ENCODE measurements at regions not wholly inside any gene's neighbourhood (a gene's known extent, or its start where the extent isn't known, plus 50 kb on each side); places are given as distances from the start of the nearest gene placed in this dataset.
A peak's percentile ranks its signal among the peaks of the same experiment; 100 is the strongest.
"Not testable (repeated sequence)": the region's sequence is repeated elsewhere in the genome, so short reads cannot be mapped to it uniquely, and the experiment has no call there.

DNA sequence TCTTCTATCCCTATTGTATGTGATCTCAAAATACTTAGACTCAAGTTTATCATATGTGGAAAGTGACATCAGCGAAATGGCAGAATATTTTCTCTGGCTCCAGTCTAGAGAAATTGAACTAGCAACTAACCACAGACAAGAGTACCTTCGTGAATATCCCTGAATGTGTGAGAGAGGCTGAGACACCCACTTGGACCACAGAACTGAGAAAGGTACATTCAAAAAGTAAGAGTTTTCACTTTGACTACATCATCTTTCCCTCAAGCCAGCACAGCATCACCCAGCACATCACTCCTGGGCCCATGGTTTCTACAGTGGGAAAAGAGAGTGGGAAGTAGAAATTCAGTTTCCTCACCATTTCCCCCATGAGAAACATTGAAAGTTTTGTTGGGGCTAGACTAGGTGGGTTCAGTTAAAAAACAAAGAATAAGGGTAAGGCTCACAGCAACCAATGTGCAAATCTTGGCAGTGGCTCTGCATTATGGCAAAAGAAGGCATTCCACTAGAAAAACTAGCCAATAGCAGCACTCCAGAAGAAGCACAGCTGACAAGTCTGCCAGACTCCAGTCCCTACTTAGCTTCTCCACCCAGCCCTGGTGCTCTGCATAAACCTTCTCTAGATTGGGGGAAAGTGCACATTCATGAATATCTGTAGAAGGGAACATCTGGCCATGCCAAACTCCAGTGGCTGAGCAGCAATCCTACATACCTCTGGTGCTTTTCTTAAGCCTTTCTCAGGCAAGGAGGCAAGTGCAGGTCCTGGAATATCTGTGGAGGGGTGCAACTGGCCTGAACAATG lies 225.6 kb upstream of the VLDLR start:
- Histone ChIP-seq H3K27ac (ENCODE audit: extremely low read depth, low read depth, low read length) (no peak overlapping the region), H3K4me1 (ENCODE audit: control insufficient read depth, insufficient read depth, low read length) (no peaks in the 10 kb centered on the region), H3K36me3 (ENCODE audit: control insufficient read depth in 2 of 2, insufficient read depth in 1 of 2, low read length in 2 of 2) (no peaks in the 10 kb centered on the region), H3K9me3 (ENCODE audit: control insufficient read depth, insufficient read depth, low read depth, low read length) (no peaks in the 10 kb centered on the region), H3K4me3 (ENCODE audit: low read depth, low read length) (no peak overlapping the region)
- ChIA-PET CTCF (no interaction called here), POLR2A (no interaction called here)
- no peak for TF ChIP-seq ZNF76 (tag by site-specific recombination; IDR thresholded peaks at IDR 0.05; ENCODE audit: borderline replicate concordance, low read depth)
- TF ChIP-seq, protein P1, sequence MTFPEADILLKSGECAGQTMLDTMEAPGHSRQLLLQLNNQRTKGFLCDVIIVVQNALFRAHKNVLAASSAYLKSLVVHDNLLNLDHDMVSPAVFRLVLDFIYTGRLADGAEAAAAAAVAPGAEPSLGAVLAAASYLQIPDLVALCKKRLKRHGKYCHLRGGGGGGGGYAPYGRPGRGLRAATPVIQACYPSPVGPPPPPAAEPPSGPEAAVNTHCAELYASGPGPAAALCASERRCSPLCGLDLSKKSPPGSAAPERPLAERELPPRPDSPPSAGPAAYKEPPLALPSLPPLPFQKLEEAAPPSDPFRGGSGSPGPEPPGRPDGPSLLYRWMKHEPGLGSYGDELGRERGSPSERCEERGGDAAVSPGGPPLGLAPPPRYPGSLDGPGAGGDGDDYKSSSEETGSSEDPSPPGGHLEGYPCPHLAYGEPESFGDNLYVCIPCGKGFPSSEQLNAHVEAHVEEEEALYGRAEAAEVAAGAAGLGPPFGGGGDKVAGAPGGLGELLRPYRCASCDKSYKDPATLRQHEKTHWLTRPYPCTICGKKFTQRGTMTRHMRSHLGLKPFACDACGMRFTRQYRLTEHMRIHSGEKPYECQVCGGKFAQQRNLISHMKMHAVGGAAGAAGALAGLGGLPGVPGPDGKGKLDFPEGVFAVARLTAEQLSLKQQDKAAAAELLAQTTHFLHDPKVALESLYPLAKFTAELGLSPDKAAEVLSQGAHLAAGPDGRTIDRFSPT (tag by site-specific recombination; IDR thresholded peaks at IDR 0.05) = no peak
- no peak for TF ChIP-seq ZNF302 (tag by site-specific recombination; IDR thresholded peaks at IDR 0.05; ENCODE audit: low read depth)
- TF ChIP-seq, protein P2, sequence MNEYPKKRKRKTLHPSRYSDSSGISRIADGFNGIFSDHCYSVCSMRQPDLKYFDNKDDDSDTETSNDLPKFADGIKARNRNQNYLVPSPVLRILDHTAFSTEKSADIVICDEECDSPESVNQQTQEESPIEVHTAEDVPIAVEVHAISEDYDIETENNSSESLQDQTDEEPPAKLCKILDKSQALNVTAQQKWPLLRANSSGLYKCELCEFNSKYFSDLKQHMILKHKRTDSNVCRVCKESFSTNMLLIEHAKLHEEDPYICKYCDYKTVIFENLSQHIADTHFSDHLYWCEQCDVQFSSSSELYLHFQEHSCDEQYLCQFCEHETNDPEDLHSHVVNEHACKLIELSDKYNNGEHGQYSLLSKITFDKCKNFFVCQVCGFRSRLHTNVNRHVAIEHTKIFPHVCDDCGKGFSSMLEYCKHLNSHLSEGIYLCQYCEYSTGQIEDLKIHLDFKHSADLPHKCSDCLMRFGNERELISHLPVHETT (tag by site-specific recombination; IDR thresholded peaks at IDR 0.05) = no peak

DNA sequence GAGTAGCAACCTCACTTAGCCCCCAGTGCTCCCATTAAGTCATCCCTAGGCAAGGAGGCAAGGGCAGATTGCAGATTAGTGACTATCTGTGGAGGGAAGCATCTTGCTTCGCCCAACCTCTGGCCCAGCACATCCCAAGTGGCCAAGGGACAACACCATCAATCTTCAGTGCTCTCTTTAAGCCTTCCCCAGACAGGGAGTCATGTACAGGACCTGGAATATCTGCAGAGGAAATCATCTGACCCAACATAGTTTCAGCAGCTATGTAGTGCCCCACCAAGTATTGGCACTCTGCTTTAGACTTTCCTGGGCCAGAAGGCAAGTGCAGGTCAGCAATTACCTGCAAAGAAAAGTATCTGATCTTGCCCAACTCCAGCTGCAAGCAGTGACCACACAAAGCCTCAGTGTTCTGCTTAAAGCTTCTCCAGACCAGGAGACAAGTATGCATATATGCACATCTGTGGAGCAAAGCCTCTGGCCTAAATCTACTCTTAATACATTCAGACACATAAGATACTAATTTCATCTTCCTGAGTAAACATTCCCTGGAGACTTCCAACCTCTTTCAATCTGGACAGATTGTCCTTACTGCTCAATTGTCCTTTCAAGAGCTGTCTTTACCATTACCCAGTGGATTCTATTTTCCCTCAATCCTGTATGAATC lies 224.8 kb upstream of the VLDLR start:
- H3K4me3 ChIP-seq (ENCODE audit: low read depth, low read length) = no peak overlapping the region
- no peaks in the 10 kb centered on the region for H3K4me1 ChIP-seq (ENCODE audit: control insufficient read depth, insufficient read depth, low read length)
- CTCF ChIA-PET = interaction anchor here (1.0 kb wide), 1 partner anchor 309 kb away, joined by 3 read pairs; no protein-coding TSS in a partner anchor
- POLR2A ChIA-PET = no interaction called here
- TF ChIP-seq, protein P3, sequence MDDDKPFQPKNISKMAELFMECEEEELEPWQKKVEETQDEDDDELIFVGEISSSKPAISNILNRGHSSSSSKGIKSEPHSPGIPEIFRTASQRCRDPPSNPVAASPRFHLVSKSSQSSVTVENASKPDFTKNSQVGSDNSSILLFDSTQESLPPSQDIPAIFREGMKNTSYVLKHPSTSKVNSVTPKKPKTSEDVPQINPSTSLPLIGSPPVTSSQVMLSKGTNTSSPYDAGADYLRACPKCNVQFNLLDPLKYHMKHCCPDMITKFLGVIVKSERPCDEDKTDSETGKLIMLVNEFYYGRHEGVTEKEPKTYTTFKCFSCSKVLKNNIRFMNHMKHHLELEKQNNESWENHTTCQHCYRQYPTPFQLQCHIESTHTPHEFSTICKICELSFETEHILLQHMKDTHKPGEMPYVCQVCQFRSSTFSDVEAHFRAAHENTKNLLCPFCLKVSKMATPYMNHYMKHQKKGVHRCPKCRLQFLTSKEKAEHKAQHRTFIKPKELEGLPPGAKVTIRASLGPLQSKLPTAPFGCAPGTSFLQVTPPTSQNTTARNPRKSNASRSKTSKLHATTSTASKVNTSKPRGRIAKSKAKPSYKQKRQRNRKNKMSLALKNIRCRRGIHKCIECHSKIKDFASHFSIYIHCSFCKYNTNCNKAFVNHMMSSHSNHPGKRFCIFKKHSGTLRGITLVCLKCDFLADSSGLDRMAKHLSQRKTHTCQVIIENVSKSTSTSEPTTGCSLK (tag by site-specific recombination; IDR thresholded peaks at IDR 0.05) = no peak
- TF ChIP-seq ZNF274 (IDR thresholded peaks at IDR 0.05; ENCODE audit: low read length) (no peak), ZNF274 (tag by site-specific recombination; IDR thresholded peaks at IDR 0.05; ENCODE audit: borderline replicate concordance) (no peak), ZNF48 (tag by site-specific recombination; IDR thresholded peaks at IDR 0.05) (no peak)
- H3K27ac ChIP-seq (ENCODE audit: extremely low read depth, low read depth, low read length) = no peak overlapping the region
- H3K9me3 ChIP-seq (ENCODE audit: control insufficient read depth, insufficient read depth, low read depth, low read length) = no peaks in the 10 kb centered on the region
- H3K36me3 ChIP-seq (ENCODE audit: control insufficient read depth in 2 of 2, insufficient read depth in 1 of 2, low read length in 2 of 2) = no peaks in the 10 kb centered on the region

- H3K4me1 ChIP-seq (ENCODE audit: control insufficient read depth, insufficient read depth, low read length); H3K36me3 ChIP-seq (ENCODE audit: control insufficient read depth in 2 of 2, insufficient read depth in 1 of 2, low read length in 2 of 2); CTCF ChIA-PET; H3K27ac ChIP-seq (ENCODE audit: extremely low read depth, low read depth, low read length); POLR2A ChIA-PET; H3K4me3 ChIP-seq (ENCODE audit: low read depth, low read length); H3K9me3 ChIP-seq (ENCODE audit: control insufficient read depth, insufficient read depth, low read depth, low read length): not testable (repeated sequence)
- peak; percentile 64 for TF ChIP-seq ZNF146 (tag by site-specific recombination; IDR thresholded peaks at IDR 0.05)
Measured at GRCh38 chr9:2397875-2398274, 223.7 kb upstream of the VLDLR start.

GRCh38 chr9:2401746-2402145 lies 219.8 kb upstream of the VLDLR start:
- H3K4me3 ChIP-seq (ENCODE audit: low read depth, low read length); H3K4me1 ChIP-seq (ENCODE audit: control insufficient read depth, insufficient read depth, low read length); CTCF ChIA-PET; POLR2A ChIA-PET; H3K9me3 ChIP-seq (ENCODE audit: control insufficient read depth, insufficient read depth, low read depth, low read length); H3K36me3 ChIP-seq (ENCODE audit: control insufficient read depth in 2 of 2, insufficient read depth in 1 of 2, low read length in 2 of 2); H3K27ac ChIP-seq (ENCODE audit: extremely low read depth, low read depth, low read length): not testable (repeated sequence)
